ENCODE measurements at regions not wholly inside any gene's neighbourhood (a gene's known extent, or its start where the extent isn't known, plus 50 kb on each side); places are given as distances from the start of the nearest gene placed in this dataset.
"Not testable (repeated sequence)": the region's sequence is repeated elsewhere in the genome, so short reads cannot be mapped to it uniquely, and the experiment has no call there.

DNA sequence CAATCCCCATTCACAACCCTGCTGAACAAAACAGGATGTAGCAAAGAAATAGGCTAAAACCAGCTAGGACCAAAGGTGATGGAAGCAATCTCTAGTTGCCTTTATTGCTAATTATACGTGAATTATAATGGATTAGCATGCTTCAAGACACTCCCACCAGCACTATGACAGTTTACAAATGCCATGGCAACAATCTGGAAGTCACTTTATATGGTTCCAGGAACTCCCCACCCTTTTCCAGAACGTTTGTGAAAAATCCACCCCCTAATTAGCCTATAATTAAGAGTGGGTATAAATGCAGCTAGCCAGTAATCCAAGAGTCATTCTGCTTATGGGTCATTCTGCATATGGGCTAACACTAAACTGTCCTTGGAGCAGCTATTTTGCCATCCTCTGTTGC, 328.7 kb downstream of the FLRT2 start:
- no peak for TF ChIP-seq CTCF (IDR thresholded peaks at IDR 0.05)
- intact Hi-C loops (cut with micrococcal nuclease) = no loop called here
- H3K9me3 Mint-ChIP-seq = no peaks in the 10 kb centered on the region
- Histone ChIP-seq H3K9me3 (ENCODE audit: control insufficient read depth, insufficient read depth, low read length) (no peaks in the 10 kb centered on the region), H3K4me1 (ENCODE audit: control insufficient read depth, insufficient read depth, low read length) (no peaks in the 10 kb centered on the region), H3K36me3 (ENCODE audit: control insufficient read depth, insufficient read depth, low read length) (no peaks in the 10 kb centered on the region), H3K27ac (ENCODE audit: low read length) (no peak overlapping the region), H3K4me3 (ENCODE audit: low read length) (no peak overlapping the region), H3K27me3 (ENCODE audit: control insufficient read depth, insufficient read depth, low read length) (no peaks in the 10 kb centered on the region)
- WGBS (ENCODE audit: insufficient coverage) = 71% methylated on average over 1 of the region's 2 CpGs
- no peak overlapping the region for H3K4me3 Mint-ChIP-seq
- H3K27me3 Mint-ChIP-seq (ENCODE audit: low read depth in 2 of 2) = peaks cover 0 to 6% of the 10 kb centered on the region in 2 donors
- H3K27ac Mint-ChIP-seq = no peak overlapping the region
- ATAC-seq (no peak), DNase-seq (no peak)
- no peaks in the 10 kb centered on the region for H3K4me1 Mint-ChIP-seq
- H3K36me3 Mint-ChIP-seq = no peaks in the 10 kb centered on the region

DNA sequence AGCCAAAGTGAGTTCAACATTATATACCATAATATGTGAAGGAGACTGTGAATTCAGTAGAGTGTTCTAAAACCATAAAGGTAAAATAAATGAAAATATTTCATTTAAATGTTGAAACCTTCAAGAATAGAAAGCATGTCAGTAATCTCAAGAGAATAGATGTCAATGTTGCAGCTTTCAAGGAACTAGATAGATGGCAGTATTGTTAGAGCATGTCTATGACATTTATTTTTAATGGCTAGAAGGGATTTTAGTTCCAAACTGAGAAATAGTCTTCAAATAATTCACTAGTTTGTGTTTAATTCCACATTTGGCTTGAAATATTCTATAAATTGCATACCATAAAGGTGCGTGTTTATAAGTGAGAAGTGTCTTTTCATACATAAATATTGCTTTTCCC, 326.5 kb downstream of the FLRT2 start:
- no peak overlapping the region for H3K4me3 ChIP-seq (ENCODE audit: low read length)
- Mint-ChIP-seq H3K4me1 (peaks cover 1 to 2% of the 10 kb centered on the region in 2 donors), H3K36me3 (no peaks in the 10 kb centered on the region), H3K4me3 (no peak overlapping the region), H3K27ac (no peak overlapping the region), H3K9me3 (no peaks in the 10 kb centered on the region), H3K27me3 (ENCODE audit: low read depth in 2 of 2) (no peaks in the 10 kb centered on the region)
- H3K4me1 ChIP-seq (ENCODE audit: control insufficient read depth, insufficient read depth, low read length) = no peaks in the 10 kb centered on the region
- ATAC-seq = no peak
- no peaks in the 10 kb centered on the region for H3K27me3 ChIP-seq (ENCODE audit: control insufficient read depth, insufficient read depth, low read length)
- intact Hi-C loops (cut with micrococcal nuclease) = no loop called here
- DNase-seq = no peak
- no peaks in the 10 kb centered on the region for H3K36me3 ChIP-seq (ENCODE audit: control insufficient read depth, insufficient read depth, low read length)
- H3K9me3 ChIP-seq (ENCODE audit: control insufficient read depth, insufficient read depth, low read length) = no peaks in the 10 kb centered on the region
- no peak overlapping the region for H3K27ac ChIP-seq (ENCODE audit: low read length)
- TF ChIP-seq CTCF (IDR thresholded peaks at IDR 0.05) = peak; percentile 7
- no CpG with 5 or more reads among the region's 1 CpG for WGBS (ENCODE audit: insufficient coverage)

DNA sequence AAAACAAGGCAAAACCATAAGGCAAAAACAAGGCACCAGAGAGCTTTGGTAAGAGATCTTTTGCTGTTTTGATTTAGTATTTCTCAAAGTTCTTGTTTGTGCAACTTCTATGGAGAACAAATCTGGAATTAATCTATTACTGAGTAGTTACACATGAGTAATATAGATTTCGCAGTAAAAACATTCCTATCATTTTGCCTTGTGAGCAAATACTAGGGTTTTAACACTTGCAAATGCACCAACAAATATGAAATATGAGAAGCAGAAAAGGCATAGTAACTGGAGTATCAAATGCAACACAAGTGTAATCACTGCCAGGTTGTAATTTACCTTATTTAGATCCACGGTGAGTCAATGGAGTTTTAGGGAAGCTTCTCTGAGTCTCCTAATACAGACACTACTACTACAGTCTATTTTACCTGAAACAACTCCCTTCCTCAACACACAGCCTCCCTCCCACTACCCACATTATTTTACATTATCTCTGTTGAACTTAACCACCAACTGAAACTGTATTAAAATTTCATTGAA, 324.1 kb downstream of the FLRT2 start:
- TF ChIP-seq CTCF (IDR thresholded peaks at IDR 0.05) = no peak

DNA sequence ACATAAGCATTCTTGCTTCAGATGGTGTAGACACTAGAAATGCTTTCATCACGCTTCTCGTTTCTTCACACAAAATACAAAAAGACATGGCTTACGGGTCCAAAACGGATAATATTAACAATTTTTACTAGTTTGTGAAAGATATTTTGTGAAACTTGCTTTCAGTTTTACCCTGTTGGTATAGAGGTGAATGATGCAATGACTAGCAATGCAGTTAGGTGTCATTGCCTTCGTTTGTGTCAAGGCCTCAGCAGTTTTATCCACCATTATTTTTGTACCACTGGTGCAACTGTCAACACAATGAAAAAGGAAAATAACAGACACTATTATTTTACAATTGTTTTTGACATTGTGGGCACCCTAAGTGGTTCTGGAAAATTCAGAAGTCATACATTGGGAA, 323.0 kb downstream of the FLRT2 start:
- Mint-ChIP-seq H3K27ac (no peak overlapping the region), H3K4me1 (peaks cover 7 to 8% of the 10 kb centered on the region in 2 donors), H3K36me3 (no peaks in the 10 kb centered on the region), H3K4me3 (no peak overlapping the region), H3K9me3 (no peaks in the 10 kb centered on the region), H3K27me3 (ENCODE audit: low read depth in 2 of 2) (no peaks in the 10 kb centered on the region)
- Histone ChIP-seq H3K4me1 (ENCODE audit: control insufficient read depth, insufficient read depth, low read length) (no peaks in the 10 kb centered on the region), H3K4me3 (ENCODE audit: low read length) (no peak overlapping the region), H3K36me3 (ENCODE audit: control insufficient read depth, insufficient read depth, low read length) (no peaks in the 10 kb centered on the region), H3K27me3 (ENCODE audit: control insufficient read depth, insufficient read depth, low read length) (no peaks in the 10 kb centered on the region), H3K27ac (ENCODE audit: low read length) (no peak overlapping the region), H3K9me3 (ENCODE audit: control insufficient read depth, insufficient read depth, low read length) (no peaks in the 10 kb centered on the region)
- no peak for DNase-seq
- no peak for ATAC-seq
- no peak for TF ChIP-seq CTCF (IDR thresholded peaks at IDR 0.05)
- 74% methylated on average over 3 of the region's 5 CpGs for WGBS (ENCODE audit: insufficient coverage)
- intact Hi-C loops (cut with micrococcal nuclease) = no loop called here

More for the DNA sequence above, 324.1 kb downstream of the FLRT2 start:
- intact Hi-C loops (cut with micrococcal nuclease) = no loop called here
- Mint-ChIP-seq H3K27ac (no peak overlapping the region), H3K9me3 (no peaks in the 10 kb centered on the region), H3K4me3 (no peak overlapping the region), H3K4me1 (peaks cover 7 to 8% of the 10 kb centered on the region in 2 donors), H3K27me3 (ENCODE audit: low read depth in 2 of 2) (no peaks in the 10 kb centered on the region), H3K36me3 (no peaks in the 10 kb centered on the region)
- no peak for ATAC-seq
- H3K4me1 ChIP-seq (ENCODE audit: control insufficient read depth, insufficient read depth, low read length) = no peaks in the 10 kb centered on the region
- WGBS (ENCODE audit: insufficient coverage) = 90% methylated on average over 2 of the region's 2 CpGs
- no peaks in the 10 kb centered on the region for H3K27me3 ChIP-seq (ENCODE audit: control insufficient read depth, insufficient read depth, low read length)
- H3K4me3 ChIP-seq (ENCODE audit: low read length) = no peak overlapping the region
- no peaks in the 10 kb centered on the region for H3K9me3 ChIP-seq (ENCODE audit: control insufficient read depth, insufficient read depth, low read length)
- DNase-seq = no peak
- no peak overlapping the region for H3K27ac ChIP-seq (ENCODE audit: low read length)
- no peaks in the 10 kb centered on the region for H3K36me3 ChIP-seq (ENCODE audit: control insufficient read depth, insufficient read depth, low read length)

DNA sequence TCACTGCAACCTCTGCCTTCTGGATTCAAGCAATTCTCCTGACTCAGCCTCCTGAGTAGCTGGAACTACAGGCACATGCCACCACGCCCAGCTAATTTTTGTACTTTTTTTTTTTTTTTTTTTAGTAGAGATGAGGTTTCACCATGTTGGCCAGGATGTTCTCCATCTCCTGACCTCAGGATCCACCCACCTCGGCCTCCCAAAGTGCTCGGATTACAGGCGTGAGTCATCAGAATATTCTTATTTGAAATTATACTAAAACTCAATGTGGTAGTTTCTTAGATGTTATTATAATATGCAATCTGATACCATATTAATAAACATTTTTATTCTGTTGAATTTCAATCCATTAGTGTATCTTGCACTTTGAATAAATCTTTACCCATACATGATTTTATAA, 322.2 kb downstream of the FLRT2 start:
- H3K36me3 Mint-ChIP-seq; intact Hi-C loops (cut with micrococcal nuclease); H3K27ac Mint-ChIP-seq; H3K4me3 ChIP-seq (ENCODE audit: low read length); H3K4me1 Mint-ChIP-seq; H3K4me1 ChIP-seq (ENCODE audit: control insufficient read depth, insufficient read depth, low read length); H3K4me3 Mint-ChIP-seq; H3K27ac ChIP-seq (ENCODE audit: low read length); H3K27me3 Mint-ChIP-seq (ENCODE audit: low read depth in 2 of 2); H3K9me3 ChIP-seq (ENCODE audit: control insufficient read depth, insufficient read depth, low read length); DNase-seq; H3K27me3 ChIP-seq (ENCODE audit: control insufficient read depth, insufficient read depth, low read length); H3K9me3 Mint-ChIP-seq; ATAC-seq; H3K36me3 ChIP-seq (ENCODE audit: control insufficient read depth, insufficient read depth, low read length): not testable (repeated sequence)
- no CpG with 5 or more reads among the region's 4 CpGs for WGBS (ENCODE audit: insufficient coverage)
